DMS153 treated with DMSO at 0.1 percent for 48 hours (cell line): ENCODE measurements at regions not wholly inside any gene's neighbourhood (a gene's known extent, or its start where the extent isn't known, plus 50 kb on each side); places are given as distances from the start of the nearest gene placed in this dataset.

Experiments used
- DNase-seq: peaks from one replicate; lab custom pipeline; 2025; ENCODE audit not compliant: unreplicated experiment; lab: John Stamatoyannopoulos, UW

DNA sequence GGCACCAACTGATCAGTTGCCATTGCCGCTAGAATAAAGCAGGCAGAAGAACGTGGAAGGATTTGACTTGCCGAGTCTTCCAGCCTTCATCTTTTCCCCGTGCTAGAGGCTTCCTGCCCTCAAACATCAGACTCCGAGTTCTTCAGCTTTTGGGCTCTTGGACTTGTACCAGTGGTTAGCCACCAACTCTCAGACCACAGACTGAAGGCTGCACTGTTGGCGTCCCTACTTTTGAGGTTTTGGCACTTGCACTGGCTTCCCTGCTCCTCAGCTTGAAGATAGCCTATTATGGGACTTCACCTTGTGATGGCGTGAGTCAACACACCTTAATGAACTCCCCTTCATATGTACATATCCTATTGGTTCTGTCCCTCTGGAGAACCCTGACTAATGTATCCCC, 57.3 kb upstream of the KCND2 start:
- no peak for DNase-seq

DNA sequence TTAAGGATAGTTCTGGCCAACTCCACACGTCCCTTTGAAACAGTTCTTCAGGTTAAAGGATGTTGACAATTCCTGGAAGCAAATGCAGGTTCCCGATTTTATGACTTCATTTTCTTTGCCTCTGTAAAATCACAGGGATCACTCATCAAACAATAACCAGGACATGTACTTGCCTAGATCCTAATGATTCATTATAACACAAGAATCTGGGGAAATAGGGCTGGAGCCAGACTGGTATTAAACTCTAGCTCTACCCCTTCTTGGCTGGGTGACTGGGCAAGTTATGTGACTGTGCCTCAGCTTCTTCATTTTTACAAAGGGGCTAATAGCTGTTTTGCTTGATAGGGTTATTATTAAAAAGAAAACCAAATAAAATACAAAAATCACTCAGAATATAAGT, 56.0 kb upstream of the KCND2 start:
- no peak for DNase-seq

- DNase-seq = no peak
Observed at GRCh38 chr7:120218712-120219111, 54.3 kb upstream of the KCND2 start.

DNA sequence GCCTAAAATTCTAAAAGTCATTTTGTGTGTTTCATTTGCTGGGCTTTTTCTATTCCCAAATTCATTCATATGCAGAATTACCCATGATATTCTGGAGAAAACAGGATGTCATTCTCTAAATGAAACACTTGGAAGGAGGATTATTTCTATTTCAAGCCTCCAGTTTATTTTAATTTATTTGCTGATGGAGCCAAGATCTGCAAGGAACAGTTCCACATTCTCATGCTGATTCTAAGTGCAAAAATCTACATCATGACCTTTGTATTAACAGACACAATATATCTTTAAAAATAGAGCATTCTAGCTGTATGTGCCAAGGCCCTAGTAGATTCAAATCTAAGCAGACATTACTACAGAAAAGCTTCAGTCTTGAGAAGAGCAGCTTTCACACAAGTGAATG, 51.3 kb upstream of the KCND2 start:
- no peak for DNase-seq
